HCT116 (cell line): ENCODE measurements at regions not wholly inside any gene's neighbourhood (a gene's known extent, or its start where the extent isn't known, plus 50 kb on each side); places are given as distances from the start of the nearest gene placed in this dataset.

Source experiments
- ATAC-seq: fragments of 200-7000 bp; cut with Tn5 transposase; 2 replicates; pipeline ENCODE4 v1.9.1; 2020; ENCODE audit warnings: mild to moderate bottlenecking, moderate library complexity
- BruUV-seq: library from RNA; stranded (reverse); fragments of 400-500 nt; replicated peaks from 2 replicates; lab custom pipeline; 2021; lab: Mats Ljungman, UMichigan
- CTCF ChIA-PET: fragments of 300-600 bp; sonication (Branson Sonifier 250); formaldehyde crosslinking; loops from one replicate; lab custom pipeline; 2021; ENCODE audit warnings: antibody characterized with exemption; lab: Charles Lee
- POLR2A ChIA-PET: fragments of 300-600, 350-600 bp; sonication (Branson Sonifier 250); formaldehyde crosslinking; loops from one replicate; lab custom pipeline; 2021; ENCODE audit warnings: antibody characterized with exemption; lab: Charles Lee
- RAD21 ChIA-PET, 2 experiments: fragments of 300-600 bp; sonication (Branson Sonifier 250); formaldehyde crosslinking; loops; one replicate each; lab custom pipeline; 2023; ENCODE audit warnings: low total read pairs in 2 of 2; ENCODE audit not compliant: uncharacterized antibody in 2 of 2, unreplicated experiment in 2 of 2, low non-redundant PET in 1 of 2; lab: Charles Lee
- DNase-seq: peaks from one replicate; pipeline ENCODE4 v3.0.0-alpha.2; 2010; ENCODE audit warnings: low read depth, low spot score
- H2AFZ ChIP-seq: fragments of 200-600 bp; shearing (Covaris generic), sonication (generic); 2 replicates; pipeline ENCODE4 v1.6.1; 2017; ENCODE audit warnings: low read depth, mixed run types, mixed read lengths, antibody characterized with exemption, low read length; ENCODE audit not compliant: poor library complexity, severe bottlenecking
- H3K27ac ChIP-seq: 2 replicates; pipeline ENCODE4 v1.5.1; 2012; ENCODE audit warnings: low read depth, low read length
- H3K27me3 ChIP-seq: fragments of 200-600 bp; sonication (generic); 2 replicates; pipeline ENCODE4 v1.6.1; 2016; ENCODE audit warnings: mixed run types, low read length, mixed read lengths; ENCODE audit not compliant: insufficient read depth
- H3K36me3 ChIP-seq, 2 experiments: fragments of 200-500 bp in 1 of 2; fragments of 200-600 bp in 1 of 2; sonication (Bioruptor generic) in 1 of 2; sonication (generic) in 1 of 2; 2 replicates each; pipeline versions ENCODE4 v1.5.1 to v1.6.1; 2014 to 2016; ENCODE audit warnings: low read length in 2 of 2, inconsistent platforms in 1 of 2, mixed read lengths in 1 of 2, mixed run types in 1 of 2; ENCODE audit not compliant: insufficient read depth in 2 of 2, control insufficient read depth in 1 of 2
- H3K4me1 ChIP-seq, 2 experiments: fragments of 200-600 bp in 1 of 2; sonication (generic) in 1 of 2; 2 replicates each; pipeline versions ENCODE4 v1.5.1 to v1.6.1; 2012 to 2017; ENCODE audit warnings: low read length in 2 of 2, inconsistent platforms in 1 of 2, mild to moderate bottlenecking in 1 of 2, mixed read lengths in 1 of 2, mixed run types in 1 of 2, moderate library complexity in 1 of 2; ENCODE audit not compliant: insufficient read depth in 2 of 2, control insufficient read depth in 1 of 2
- H3K4me2 ChIP-seq: fragments of 200-600 bp; sonication (generic); 2 replicates; pipeline ENCODE4 v1.6.1; 2017; ENCODE audit warnings: mixed run types, low read length, mixed read lengths
- H3K4me3 ChIP-seq, 2 experiments: fragments of 200-600 bp in 1 of 2; sonication (generic) in 1 of 2; replicated peaks in 1 of 2; 2 replicates each; pipeline ENCODE4 v1.5.1; 2011 to 2016; ENCODE audit warnings: low read length in 2 of 2, control low read depth in 1 of 2, low read depth in 1 of 2, mild to moderate bottlenecking in 1 of 2, mixed read lengths in 1 of 2, mixed run types in 1 of 2
- H3K79me2 ChIP-seq: fragments of 200-600 bp; sonication (generic); 2 replicates; pipeline ENCODE4 v1.6.1; 2017; ENCODE audit warnings: mild to moderate bottlenecking, mixed run types, low read length, moderate library complexity, mixed read lengths; ENCODE audit not compliant: insufficient read depth
- H3K9ac ChIP-seq: fragments of 200-600 bp; sonication (generic); 2 replicates; pipeline ENCODE4 v1.6.1; 2016; ENCODE audit warnings: low read length, mixed read lengths
- H3K9me2 ChIP-seq: fragments of 200-600 bp; sonication (generic), shearing (Covaris generic); 2 replicates; pipeline ENCODE4 v1.6.1; 2017; ENCODE audit warnings: mixed run types, mild to moderate bottlenecking, moderate library complexity; ENCODE audit not compliant: insufficient read depth
- H3K9me3 ChIP-seq, 2 experiments: fragments of 200-500 bp in 1 of 2; fragments of 200-600 bp in 1 of 2; sonication (Bioruptor generic) in 1 of 2; sonication (generic) in 1 of 2; 2 replicates each; pipeline ENCODE4 v1.6.1; 2014 to 2017; ENCODE audit warnings: low read length in 2 of 2, mixed read lengths in 2 of 2, inconsistent platforms in 1 of 2, low read depth in 1 of 2, mild to moderate bottlenecking in 1 of 2, mixed run types in 1 of 2, moderate library complexity in 1 of 2; ENCODE audit not compliant: control insufficient read depth in 1 of 2, insufficient read depth in 1 of 2
- H4K20me1 ChIP-seq: fragments of 200-600 bp; sonication (generic), shearing (Covaris generic); 2 replicates; pipeline ENCODE4 v1.6.1; 2017; ENCODE audit warnings: mixed run types, mild to moderate bottlenecking, moderate library complexity; ENCODE audit not compliant: insufficient read depth
- CBX3 ChIP-seq: IDR thresholded peaks from 2 replicates; pipeline ENCODE4 v1.6.1; 2012; ENCODE audit warnings: low read depth
- CEBPB ChIP-seq: IDR thresholded peaks from 2 replicates; pipeline ENCODE4 v1.6.1; 2012; ENCODE audit warnings: low read depth
- CTCF ChIP-seq, 3 experiments: fragments of 200-600 bp in 1 of 3; sonication (generic) in 1 of 3; IDR thresholded peaks in 2 of 3; conservative IDR thresholded peaks in 1 of 3; 2 replicates each; pipeline ENCODE4 v1.5.1; 2012 to 2017; ENCODE audit warnings: low read depth in 2 of 3, low read length in 2 of 3, antibody characterized with exemption in 1 of 3, borderline replicate concordance in 1 of 3, control low read depth in 1 of 3, mild to moderate bottlenecking in 1 of 3, mixed read lengths in 1 of 3, mixed run types in 1 of 3, moderate library complexity in 1 of 3; ENCODE audit not compliant: insufficient read depth in 1 of 3
- EGR1 ChIP-seq: IDR thresholded peaks from 2 replicates; pipeline ENCODE4 v1.6.1; 2012; ENCODE audit warnings: low read depth
- ELF1 ChIP-seq: IDR thresholded peaks from 2 replicates; pipeline ENCODE4 v1.6.1; 2012; ENCODE audit warnings: low read depth, borderline replicate concordance
- FOSL1 ChIP-seq: IDR thresholded peaks from 2 replicates; pipeline ENCODE4 v1.6.1; 2012; ENCODE audit warnings: low read depth
- JUND ChIP-seq: IDR thresholded peaks from 2 replicates; pipeline ENCODE4 v1.6.1; 2012
- MAX ChIP-seq: IDR thresholded peaks from 2 replicates; pipeline ENCODE4 v1.6.1; 2012
- POLR2A ChIP-seq: IDR thresholded peaks from 2 replicates; pipeline ENCODE4 v1.7.0; 2011; ENCODE audit warnings: borderline replicate concordance; ENCODE audit not compliant: insufficient read depth, insufficient read length; ENCODE audit errors: extremely low read depth
- POLR2AphosphoS5 ChIP-seq: IDR thresholded peaks from 2 replicates; pipeline ENCODE4 v1.6.1; 2011; ENCODE audit warnings: mild to moderate bottlenecking, low read depth, low read length, moderate library complexity
- RAD21 ChIP-seq: IDR thresholded peaks from 2 replicates; pipeline ENCODE4 v1.6.1; 2012; ENCODE audit warnings: low read depth, mild to moderate bottlenecking
- SRF ChIP-seq: IDR thresholded peaks from 2 replicates; pipeline ENCODE4 v1.6.1; 2012; ENCODE audit warnings: low read depth
- TCF7L2 ChIP-seq: IDR thresholded peaks from 2 replicates; pipeline ENCODE4 v1.7.0; 2011; ENCODE audit warnings: borderline replicate concordance, inconsistent platforms; ENCODE audit not compliant: insufficient read depth, insufficient read length; ENCODE audit errors: extremely low read depth
- YY1 ChIP-seq: IDR thresholded peaks from 2 replicates; pipeline ENCODE4 v1.6.1; 2011; ENCODE audit warnings: low read length, low read depth, moderate library complexity, mild to moderate bottlenecking; ENCODE audit not compliant: insufficient replicate concordance; ENCODE audit errors: extremely low read depth
- ZFX ChIP-seq: fragments of 450-650 bp; IDR thresholded peaks from 2 replicates; pipeline ENCODE4 v1.6.1; 2017
- ZNF274 ChIP-seq: fragments of 200-500 bp; sonication (Bioruptor generic); IDR thresholded peaks from 2 replicates; pipeline ENCODE4 v1.6.1; 2014; ENCODE audit warnings: mild to moderate bottlenecking, low read depth, low read length, inconsistent platforms
- intact Hi-C: fragments of 100-400 bp; cut with micrococcal nuclease; formaldehyde crosslinking; loops from 2 replicates; pipeline ENCODE4 v1.10.0; 2022
- TF ChIP-seq, protein P1 (sequence below): IDR thresholded peaks from 2 replicates; pipeline ENCODE4 v1.6.1; 2011; ENCODE audit warnings: mild to moderate bottlenecking, low read length, moderate library complexity; ENCODE audit not compliant: insufficient replicate concordance; ENCODE audit errors: extremely low read depth
- TF ChIP-seq, protein P2 (sequence below): IDR thresholded peaks from 2 replicates; pipeline ENCODE4 v1.6.1; 2012

- no peak for TF ChIP-seq ZNF274
- TF ChIP-seq MAX = no peak
- no peak for TF ChIP-seq EGR1
- no peak for TF ChIP-seq POLR2A
- no peak for TF ChIP-seq CTCF (IDR thresholded peaks at IDR 0.05 in 2 of 3, conservative IDR thresholded peaks at IDR 0.05 in 1 of 3; ENCODE audit: borderline replicate concordance in 1 of 3, insufficient read depth in 1 of 3, low read depth in 2 of 3, low read length in 2 of 3)
- TF ChIP-seq JUND = no peak
- TF ChIP-seq CBX3 = no peak
- TF ChIP-seq, all 23 proteins: peak for 0
Measured at GRCh38 chr11:45549257-45549656, 116.2 kb downstream of the CHST1 start (continued).

GRCh38 chr11:45546366-45546765 is 119.1 kb downstream of the CHST1 start:
- TF ChIP-seq ZFX = no peak
- TF ChIP-seq CBX3 = no peak
- TF ChIP-seq TCF7L2 = no peak
- TF ChIP-seq ELF1 = no peak
- TF ChIP-seq YY1 = no peak
- no peak for TF ChIP-seq JUND
- TF ChIP-seq MAX = no peak
- TF ChIP-seq, protein P1, sequence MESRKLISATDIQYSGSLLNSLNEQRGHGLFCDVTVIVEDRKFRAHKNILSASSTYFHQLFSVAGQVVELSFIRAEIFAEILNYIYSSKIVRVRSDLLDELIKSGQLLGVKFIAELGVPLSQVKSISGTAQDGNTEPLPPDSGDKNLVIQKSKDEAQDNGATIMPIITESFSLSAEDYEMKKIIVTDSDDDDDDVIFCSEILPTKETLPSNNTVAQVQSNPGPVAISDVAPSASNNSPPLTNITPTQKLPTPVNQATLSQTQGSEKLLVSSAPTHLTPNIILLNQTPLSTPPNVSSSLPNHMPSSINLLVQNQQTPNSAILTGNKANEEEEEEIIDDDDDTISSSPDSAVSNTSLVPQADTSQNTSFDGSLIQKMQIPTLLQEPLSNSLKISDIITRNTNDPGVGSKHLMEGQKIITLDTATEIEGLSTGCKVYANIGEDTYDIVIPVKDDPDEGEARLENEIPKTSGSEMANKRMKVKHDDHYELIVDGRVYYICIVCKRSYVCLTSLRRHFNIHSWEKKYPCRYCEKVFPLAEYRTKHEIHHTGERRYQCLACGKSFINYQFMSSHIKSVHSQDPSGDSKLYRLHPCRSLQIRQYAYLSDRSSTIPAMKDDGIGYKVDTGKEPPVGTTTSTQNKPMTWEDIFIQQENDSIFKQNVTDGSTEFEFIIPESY = no peak
- no peak for TF ChIP-seq CTCF (IDR thresholded peaks at IDR 0.05 in 2 of 3, conservative IDR thresholded peaks at IDR 0.05 in 1 of 3; ENCODE audit: borderline replicate concordance in 1 of 3, insufficient read depth in 1 of 3, low read depth in 2 of 3, low read length in 2 of 3)
- TF ChIP-seq, protein P2, sequence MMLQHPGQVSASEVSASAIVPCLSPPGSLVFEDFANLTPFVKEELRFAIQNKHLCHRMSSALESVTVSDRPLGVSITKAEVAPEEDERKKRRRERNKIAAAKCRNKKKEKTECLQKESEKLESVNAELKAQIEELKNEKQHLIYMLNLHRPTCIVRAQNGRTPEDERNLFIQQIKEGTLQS = no peak
- TF ChIP-seq FOSL1 = no peak
- no peak for TF ChIP-seq SRF
- TF ChIP-seq ZNF274 = no peak
- no peak for TF ChIP-seq POLR2AphosphoS5
- no peak for TF ChIP-seq RAD21
- no peak for TF ChIP-seq CEBPB
- no peak for TF ChIP-seq POLR2A
- Histone ChIP-seq H2AFZ (no peak overlapping the region), H3K9ac (no peak overlapping the region), H4K20me1 (no peaks in the 10 kb centered on the region), H3K36me3 (no peaks in the 10 kb centered on the region), H3K9me2 (no peaks in the 10 kb centered on the region), H3K4me1 (no peaks in the 10 kb centered on the region), H3K9me3 (no peaks in the 10 kb centered on the region), H3K27ac (no peak overlapping the region), H3K27me3 (peaks cover 53% of the 10 kb centered on the region), H3K79me2 (no peaks in the 10 kb centered on the region), H3K4me3 (no peak overlapping the region), H3K4me2 (no peak overlapping the region)
- ATAC-seq = no peak
- BruUV-seq = no TSS peak
- ChIA-PET RAD21 (interaction anchor here in 1 of 2 experiments (0.6 kb wide), 1 partner anchor 69 kb away, joined by 3 read pairs; no protein-coding TSS in a partner anchor), CTCF (no interaction called here), POLR2A (no interaction called here)
- intact Hi-C loops = no loop called here
- no peak for DNase-seq
